ENCODE measurements at regions not wholly inside any gene's neighbourhood (a gene's known extent, or its start where the extent isn't known, plus 50 kb on each side); places are given as distances from the start of the nearest gene placed in this dataset.

- Histone ChIP-seq H4K8ac (ENCODE audit: low read depth in 2 of 2, low read length in 2 of 2) (no peak overlapping the region), H2BK5ac (ENCODE audit: low read depth, low read length, poor library complexity, severe bottlenecking) (no peak overlapping the region), H4K20me1 (ENCODE audit: insufficient read depth, low read length) (no peaks in the 10 kb centered on the region), H3K18ac (ENCODE audit: low read depth, low read length) (no peak overlapping the region), H2BK15ac (ENCODE audit: low read depth, low read length) (no peak overlapping the region), H2BK120ac (ENCODE audit: low read depth, low read length) (no peak overlapping the region), H4K5ac (ENCODE audit: low read depth, low read length) (no peak overlapping the region), H3K4ac (ENCODE audit: low read depth, low read length) (no peak overlapping the region), H3K9ac (ENCODE audit: low read depth, low read length) (no peak overlapping the region), H2AK9ac (replicated peaks; ENCODE audit: low read depth, low read length, poor library complexity) (no peak overlapping the region), H3K4me3 (ENCODE audit: insufficient read depth, low read depth, low read length) (no peak overlapping the region), H3K36me3 (ENCODE audit: control insufficient read depth, insufficient read depth, low read length) (no peaks in the 10 kb centered on the region), H3K23ac (ENCODE audit: low read depth, low read length) (no peak overlapping the region), H3K27me3 (ENCODE audit: control insufficient read depth, insufficient read depth, low read length) (peaks cover 5% of the 10 kb centered on the region), H2AFZ (replicated peaks; ENCODE audit: low read length, poor library complexity) (no peak overlapping the region), H3K79me1 (ENCODE audit: low read depth in 1 of 2, low read length in 2 of 2) (no peaks in the 10 kb centered on the region), H3K27ac (ENCODE audit: insufficient read depth, low read length) (no peak overlapping the region), H3K4me2 (ENCODE audit: low read depth, low read length) (no peak overlapping the region), H3K14ac (replicated peaks; ENCODE audit: low read depth, low read length) (no peak overlapping the region), H3K9me1 (ENCODE audit: insufficient read depth, low read length) (no peaks in the 10 kb centered on the region), H3K4me1 (ENCODE audit: control insufficient read depth, insufficient read depth, low read length) (no peaks in the 10 kb centered on the region), H4K91ac (ENCODE audit: insufficient read depth, low read depth, low read length) (no peak overlapping the region), H3K56ac (ENCODE audit: extremely low read depth, insufficient read depth, low read length) (no peak overlapping the region), H2BK20ac (ENCODE audit: low read depth, low read length) (no peak overlapping the region), H2AK5ac (ENCODE audit: low read depth, low read length) (no peak overlapping the region), H3K9me3 (ENCODE audit: control insufficient read depth, insufficient read depth, low read length) (no peaks in the 10 kb centered on the region)
- DNase-seq: no peak
- WGBS, 2 experiments (ENCODE audit: extremely low coverage in 2 of 2, insufficient read length in 1 of 2): 33% methylated on average over 1 of the region's 6 CpGs; no CpG with 5 or more reads in 1 of the 2 experiments
- ChIA-PET CTCF (no interaction called here), POLR2A (ENCODE audit: unreplicated experiment) (no interaction called here)
- in situ Hi-C loops (cut with MboI; ENCODE audit: low sequenced_read_pairs): no loop called here
- dilution Hi-C loops (cut with HindIII; ENCODE audit: low sequenced_read_pairs, unreplicated experiment): no loop called here
- no TSS peak for BruUV-seq (replicated peaks)
- intact Hi-C loops (cut with micrococcal nuclease): no loop called here
- no peak for ATAC-seq (ENCODE audit: low read depth)
- TF ChIP-seq CTCF (conservative IDR thresholded peaks at IDR 0.05; ENCODE audit: low read depth, low read length) (no peak), BHLHE40 (IDR thresholded peaks at IDR 0.05; ENCODE audit: low read depth, low read length) (no peak), MAFK (IDR thresholded peaks at IDR 0.05; ENCODE audit: low read depth, low read length) (no peak), MAZ (IDR thresholded peaks at IDR 0.05; ENCODE audit: borderline replicate concordance, low read depth, low read length) (no peak), ELK1 (IDR thresholded peaks at IDR 0.05; ENCODE audit: borderline replicate concordance, low read depth, low read length) (no peak), CEBPB (IDR thresholded peaks at IDR 0.05; ENCODE audit: low read depth, low read length) (no peak), NFE2L2 (IDR thresholded peaks at IDR 0.05; ENCODE audit: low read depth, low read length) (no peak), SMC3 (IDR thresholded peaks at IDR 0.05; ENCODE audit: low read depth, low read length) (no peak), MXI1 (IDR thresholded peaks at IDR 0.05; ENCODE audit: borderline replicate concordance, low read depth, low read length) (no peak), RAD21 (IDR thresholded peaks at IDR 0.05; ENCODE audit: low read length) (no peak), CHD1 (IDR thresholded peaks at IDR 0.05; ENCODE audit: low read depth, low read length) (no peak), RFX5 (IDR thresholded peaks at IDR 0.05; ENCODE audit: low read depth, low read length) (no peak), FOS (IDR thresholded peaks at IDR 0.05; ENCODE audit: low read depth, low read length) (no peak), USF2 (IDR thresholded peaks at IDR 0.05; ENCODE audit: low read depth, low read length) (no peak)
These were observed 111.7 kb upstream of the KCNJ6 start for GRCh38 chr21:38027901-38028498.

Data from IMR-90 (cell line).